SK-N-SH treated with all-trans-retinoic acid at 6 μM for 48 hours (cell line): ENCODE measurements at regions not wholly inside any gene's neighbourhood (a gene's known extent, or its start where the extent isn't known, plus 50 kb on each side); places are given as distances from the start of the nearest gene placed in this dataset.

Experiments used
- CREB5 ChIP-seq: fragments of 250-450 bp; sonication (Bioruptor Pico); IDR thresholded peaks from 2 replicates; pipeline ENCODE4 v1.5.1; 2020; ENCODE audit warnings: low read depth, mild to moderate bottlenecking, moderate library complexity
- PATZ1 ChIP-seq: fragments of 250-450 bp; sonication (Bioruptor Pico); IDR thresholded peaks from 2 replicates; pipeline ENCODE4 v1.8.0; 2020; ENCODE audit warnings: mild to moderate bottlenecking, moderate library complexity, borderline replicate concordance
- PPARA ChIP-seq: fragments of 250-450 bp; sonication (Bioruptor Pico); IDR thresholded peaks from 2 replicates; pipeline ENCODE4 v1.5.0; 2020; ENCODE audit warnings: mild to moderate bottlenecking, borderline replicate concordance
- ZC3H10 ChIP-seq: fragments of 250-450 bp; sonication (Bioruptor Pico); IDR thresholded peaks from 2 replicates; pipeline ENCODE4 v1.5.1; 2021; ENCODE audit warnings: mild to moderate bottlenecking, moderate library complexity
- ZFP30 ChIP-seq: fragments of 450-650 bp; formaldehyde crosslinking; IDR thresholded peaks from 2 replicates; pipeline ENCODE4 v1.5.0; 2022; ENCODE audit warnings: mild to moderate bottlenecking, moderate library complexity
- ZNF565 ChIP-seq: fragments of 450-650 bp; formaldehyde crosslinking; conservative IDR thresholded peaks from 2 replicates; pipeline ENCODE4 v1.5.0; 2020; ENCODE audit warnings: low read depth, mild to moderate bottlenecking, moderate library complexity
- ZNF70 ChIP-seq: fragments of 450-650 bp; formaldehyde crosslinking; IDR thresholded peaks from 2 replicates; pipeline ENCODE4 v1.5.0; 2020; ENCODE audit warnings: mild to moderate bottlenecking, moderate library complexity
- ZNF8 ChIP-seq: fragments of 450-650 bp; formaldehyde crosslinking; IDR thresholded peaks from 2 replicates; pipeline ENCODE4 v1.5.0; 2020; ENCODE audit warnings: mild to moderate bottlenecking, moderate library complexity

GRCh38 chr17:14596224-14596623 lies 295.3 kb downstream of the HS3ST3B1 start:
- TF ChIP-seq ZC3H10 (CRISPR knock-in tag) = no peak
- no peak for TF ChIP-seq PATZ1
- TF ChIP-seq ZNF70 (CRISPR knock-in tag) = no peak
- no peak for TF ChIP-seq ZFP30
- TF ChIP-seq PPARA (CRISPR knock-in tag) = no peak
- no peak for TF ChIP-seq ZNF8
- no peak for TF ChIP-seq CREB5 (CRISPR knock-in tag)
- no peak for TF ChIP-seq ZNF565
